ENCODE measurements at regions not wholly inside any gene's neighbourhood (a gene's known extent, or its start where the extent isn't known, plus 50 kb on each side); places are given as distances from the start of the nearest gene placed in this dataset.

- H3K9me3 Mint-ChIP-seq (ENCODE audit: insufficient read depth): no peaks in the 10 kb centered on the region
- H3K4me1 ChIP-seq (ENCODE audit: control insufficient read depth in 2 of 2, insufficient read depth in 2 of 2, low read length in 2 of 2): no peaks in the 10 kb centered on the region
- no peak overlapping the region for H3K27ac Mint-ChIP-seq
- H3K27ac ChIP-seq (ENCODE audit: low read length in 2 of 2): no peak overlapping the region
- peaks cover 0 to 15% (median 0%) of the 10 kb centered on the region in 4 experiments for H3K27me3 ChIP-seq (replicated peaks in 1 of 4; ENCODE audit: control extremely low read depth in 1 of 4, control insufficient read depth in 3 of 4, insufficient read depth in 4 of 4, low read length in 3 of 4)
- ChIA-PET CTCF (no interaction called here), POLR2A (no interaction called here)
- no peaks in the 10 kb centered on the region for H3K79me2 ChIP-seq (ENCODE audit: control insufficient read depth, insufficient read depth, low read length)
- H3K36me3 ChIP-seq (replicated peaks in 1 of 2; ENCODE audit: control extremely low read depth in 1 of 2, control insufficient read depth in 1 of 2, extremely low read depth in 1 of 2, insufficient read depth in 2 of 2, low read length in 1 of 2): no peaks in the 10 kb centered on the region
- no peaks in the 10 kb centered on the region for H4K20me1 ChIP-seq (ENCODE audit: control insufficient read depth, insufficient read depth, low read length, poor library complexity, severe bottlenecking)
- no peaks in the 10 kb centered on the region for H3K4me1 Mint-ChIP-seq
- 90% methylated on average over 30 of the region's 30 CpGs for WGBS (ENCODE audit: insufficient coverage)
- H2AFZ ChIP-seq (ENCODE audit: insufficient read depth, low read depth, low read length, poor library complexity, severe bottlenecking): no peak overlapping the region
- H3K9ac ChIP-seq (ENCODE audit: low read length): no peak overlapping the region
- H3K4me3 Mint-ChIP-seq: no peak overlapping the region
- intact Hi-C loops (cut with micrococcal nuclease): no loop called here
- H3K27me3 Mint-ChIP-seq: peaks cover 14% of the 10 kb centered on the region
- ATAC-seq (ENCODE audit: low read depth) (no peak), DNase-seq (no peak)
- no peak overlapping the region for H3K4me3 ChIP-seq (ENCODE audit: control extremely low read depth in 1 of 5, extremely low read depth in 1 of 5, insufficient read depth in 1 of 5, low read depth in 2 of 5, low read length in 4 of 5)
- no peak overlapping the region for H3K4me2 ChIP-seq (replicated peaks; ENCODE audit: low read depth, low read length, poor library complexity, severe bottlenecking)
- TF ChIP-seq CTCF (IDR thresholded peaks at IDR 0.05) (no peak), EZH2 (IDR thresholded peaks at IDR 0.05; ENCODE audit: borderline replicate concordance, insufficient read depth, low read depth, low read length, poor library complexity, severe bottlenecking) (no peak)
- peaks cover 0 to 23% (median 0%) of the 10 kb centered on the region in 3 donors for H3K9me3 ChIP-seq (ENCODE audit: control extremely low read depth in 1 of 3, control insufficient read depth in 2 of 3, insufficient read depth in 1 of 3, low read length in 2 of 3)
These were observed 1264.3 kb downstream of the BRD1 start for GRCh38 chr22:48563118-48563965.

DNA sequence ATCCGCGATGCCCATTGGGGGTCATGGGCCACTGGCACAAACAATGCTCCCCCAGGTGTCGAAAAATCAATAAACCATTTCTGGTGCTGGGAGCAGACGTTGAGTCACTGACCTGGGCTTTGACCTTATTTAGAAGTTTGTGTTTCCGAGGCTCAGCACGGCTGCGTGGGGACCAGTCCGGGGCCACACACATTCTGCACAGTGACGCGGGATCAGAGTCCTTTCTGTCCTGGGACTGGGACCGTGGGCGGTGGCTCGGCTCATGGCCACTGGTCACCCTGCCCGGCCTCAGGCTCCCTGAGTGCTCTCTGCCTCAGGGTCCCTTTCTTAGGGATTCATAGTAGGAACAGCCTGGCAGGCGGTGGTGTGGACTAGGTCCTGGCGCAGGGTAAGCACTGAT, 1266.0 kb downstream of the BRD1 start:
- no peak overlapping the region for H3K4me2 ChIP-seq (replicated peaks; ENCODE audit: low read depth, low read length, poor library complexity, severe bottlenecking)
- intact Hi-C loops (cut with micrococcal nuclease): no loop called here
- H3K4me1 ChIP-seq (ENCODE audit: control insufficient read depth in 2 of 2, insufficient read depth in 2 of 2, low read length in 2 of 2): no peaks in the 10 kb centered on the region
- H4K20me1 ChIP-seq (ENCODE audit: control insufficient read depth, insufficient read depth, low read length, poor library complexity, severe bottlenecking): no peaks in the 10 kb centered on the region
- no peak overlapping the region for H3K9ac ChIP-seq (ENCODE audit: low read length)
- Mint-ChIP-seq H3K4me1 (no peaks in the 10 kb centered on the region), H3K9me3 (ENCODE audit: insufficient read depth) (no peaks in the 10 kb centered on the region), H3K27me3 (peaks cover under 1% of the 10 kb centered on the region), H3K27ac (no peak overlapping the region), H3K4me3 (no peak overlapping the region)
- CTCF ChIA-PET: no interaction called here
- no peaks in the 10 kb centered on the region for H3K36me3 ChIP-seq (replicated peaks in 1 of 2; ENCODE audit: control extremely low read depth in 1 of 2, control insufficient read depth in 1 of 2, extremely low read depth in 1 of 2, insufficient read depth in 2 of 2, low read length in 1 of 2)
- peaks cover 0 to 30% (median 0%) of the 10 kb centered on the region in 3 donors for H3K9me3 ChIP-seq (ENCODE audit: control extremely low read depth in 1 of 3, control insufficient read depth in 2 of 3, insufficient read depth in 1 of 3, low read length in 2 of 3)
- no peak overlapping the region for H3K27ac ChIP-seq (ENCODE audit: low read length in 2 of 2)
- WGBS (ENCODE audit: insufficient coverage): 87% methylated on average over 16 of the region's 16 CpGs
- no peak overlapping the region for H2AFZ ChIP-seq (ENCODE audit: insufficient read depth, low read depth, low read length, poor library complexity, severe bottlenecking)
- H3K4me3 ChIP-seq (ENCODE audit: control extremely low read depth in 1 of 5, extremely low read depth in 1 of 5, insufficient read depth in 1 of 5, low read depth in 2 of 5, low read length in 4 of 5): no peak overlapping the region
- DNase-seq (no peak), ATAC-seq (ENCODE audit: low read depth) (no peak)
- H3K27me3 ChIP-seq (replicated peaks in 1 of 4; ENCODE audit: control extremely low read depth in 1 of 4, control insufficient read depth in 3 of 4, insufficient read depth in 4 of 4, low read length in 3 of 4): peaks cover 0 to 12% (median 0%) of the 10 kb centered on the region in 4 experiments
- no peaks in the 10 kb centered on the region for H3K79me2 ChIP-seq (ENCODE audit: control insufficient read depth, insufficient read depth, low read length)
- TF ChIP-seq EZH2 (IDR thresholded peaks at IDR 0.05; ENCODE audit: borderline replicate concordance, insufficient read depth, low read depth, low read length, poor library complexity, severe bottlenecking) (no peak), CTCF (IDR thresholded peaks at IDR 0.05) (no peak)
- POLR2A ChIA-PET: no interaction called here
